H1 (cell line): ENCODE measurements at regions not wholly inside any gene's neighbourhood (a gene's known extent, or its start where the extent isn't known, plus 50 kb on each side); places are given as distances from the start of the nearest gene placed in this dataset.

Source experiments
- CTCF ChIA-PET: fragments of 300-600 bp; sonication (Branson Sonifier 250); formaldehyde crosslinking; loops from one replicate; lab custom pipeline; 2021; ENCODE audit not compliant: partially characterized antibody; lab: Charles Lee
- POLR2A ChIA-PET: fragments of 300-600 bp; sonication (Branson Sonifier 250); formaldehyde crosslinking; loops from one replicate; lab custom pipeline; 2021; ENCODE audit warnings: inconsistent platforms; ENCODE audit not compliant: partially characterized antibody; lab: Charles Lee
- DNase-seq, 2 experiments: peaks; one replicate each; pipeline versions ENCODE4 v3.0.0 to v3.0.0-alpha.2; 2010 to 2022; ENCODE audit warnings: low spot score in 2 of 2, low read depth in 1 of 2, mixed read lengths in 1 of 2
- FAIRE-seq: peaks from 2 replicates; lab custom pipeline; 2011; peaks lifted over from hg19 to GRCh38; lab: Jason Lieb, UNC
- H2AFZ ChIP-seq: 2 replicates; pipeline ENCODE4 v1.8.1; 2012; ENCODE audit warnings: low read length, inconsistent platforms
- H2AK5ac ChIP-seq: 2 replicates; pipeline ENCODE4 v1.6.1; 2013; ENCODE audit warnings: low read depth, low read length
- H2BK120ac ChIP-seq: replicated peaks from 2 replicates; pipeline ENCODE3; 2013; ENCODE audit warnings: low read depth, low read length, inconsistent platforms
- H2BK12ac ChIP-seq: 2 replicates; pipeline ENCODE4 v1.6.1; 2013; ENCODE audit warnings: low read depth, low read length
- H2BK15ac ChIP-seq: 2 replicates; pipeline ENCODE4 v1.6.1; 2013; ENCODE audit warnings: low read length
- H2BK20ac ChIP-seq: 2 replicates; pipeline ENCODE4 v1.6.1; 2013; ENCODE audit warnings: low read length
- H2BK5ac ChIP-seq: 2 replicates; pipeline ENCODE4 v1.6.1; 2013; ENCODE audit warnings: low read depth, low read length
- H3K14ac ChIP-seq: 2 replicates; pipeline ENCODE4 v1.6.1; 2013; ENCODE audit warnings: inconsistent platforms; ENCODE audit not compliant: insufficient read length
- H3K18ac ChIP-seq: 2 replicates; pipeline ENCODE4 v1.6.1; 2013; ENCODE audit warnings: low read length; ENCODE audit errors: extremely low read depth
- H3K23ac ChIP-seq: 2 replicates; pipeline ENCODE4 v1.6.1; 2013; ENCODE audit warnings: inconsistent platforms; ENCODE audit not compliant: insufficient read length
- H3K23me2 ChIP-seq: 2 replicates; pipeline ENCODE4 v1.6.1; 2013; ENCODE audit warnings: low read depth, low read length
- H3K27ac ChIP-seq: 2 replicates; pipeline ENCODE4 v1.6.1; 2011; ENCODE audit warnings: low read depth, low read length, inconsistent platforms
- H3K27me3 ChIP-seq, 4 experiments: replicated peaks in 1 of 4; 1 replicate in 1 of 4; 2 replicates in 3 of 4; pipeline versions ENCODE4 v1.6.1 to v1.8.1; 2011 to 2013; ENCODE audit warnings: low read length in 3 of 4, mild to moderate bottlenecking in 3 of 4, inconsistent platforms in 2 of 4, mixed read lengths in 2 of 4, moderate library complexity in 1 of 4; ENCODE audit not compliant: control insufficient read depth in 3 of 4, insufficient read depth in 3 of 4; ENCODE audit errors: extremely low read depth in 1 of 4
- H3K36me3 ChIP-seq, 4 experiments: 2 replicates each; pipeline versions ENCODE4 v1.6.1 to v1.8.1; 2011 to 2013; ENCODE audit warnings: mild to moderate bottlenecking in 4 of 4, low read length in 3 of 4, moderate library complexity in 2 of 4, control low read depth in 1 of 4, inconsistent platforms in 1 of 4; ENCODE audit not compliant: insufficient read depth in 4 of 4, control insufficient read depth in 2 of 4
- H3K4ac ChIP-seq: replicated peaks from 2 replicates; pipeline ENCODE3; 2013; ENCODE audit warnings: low read length, low read depth, mixed read lengths, inconsistent platforms; ENCODE audit not compliant: insufficient read length
- H3K4me1 ChIP-seq, 4 experiments: replicated peaks in 1 of 4; 1 replicate in 1 of 4; 2 replicates in 3 of 4; pipeline versions ENCODE4 v1.6.1 to v1.8.1; 2011 to 2013; ENCODE audit warnings: low read length in 3 of 4, inconsistent platforms in 2 of 4, mixed read lengths in 1 of 4; ENCODE audit not compliant: insufficient read depth in 4 of 4, control insufficient read depth in 3 of 4
- H3K4me2 ChIP-seq, 2 experiments: 2 replicates each; pipeline versions ENCODE4 v1.6.1 to v1.8.1; 2011 to 2013; ENCODE audit warnings: low read depth in 2 of 2, low read length in 2 of 2, control low read depth in 1 of 2, inconsistent platforms in 1 of 2, mild to moderate bottlenecking in 1 of 2; ENCODE audit not compliant: insufficient read depth in 1 of 2
- H3K4me3 ChIP-seq, 4 experiments: fragments of 200-600, 300-600 bp in 1 of 4; sonication (generic), shearing (Covaris generic), sonication (Bioruptor Twin) in 1 of 4; 2 replicates each; pipeline versions ENCODE4 v1.5.1 to v1.8.1; 2011 to 2016; ENCODE audit warnings: low read length in 4 of 4, low read depth in 3 of 4, control low read depth in 2 of 4, inconsistent platforms in 2 of 4, mild to moderate bottlenecking in 2 of 4, mixed read lengths in 1 of 4, moderate library complexity in 1 of 4; ENCODE audit not compliant: insufficient read depth in 2 of 4; ENCODE audit errors: extremely low read depth in 1 of 4
- H3K56ac ChIP-seq: replicated peaks from 2 replicates; pipeline ENCODE3; 2013; ENCODE audit warnings: low read depth, mild to moderate bottlenecking, mixed read lengths, low read length, inconsistent platforms; ENCODE audit not compliant: insufficient read length
- H3K79me1 ChIP-seq: 2 replicates; pipeline ENCODE4 v1.6.1; 2013; ENCODE audit warnings: low read depth, low read length, control low read depth
- H3K79me2 ChIP-seq, 2 experiments: 2 replicates each; pipeline versions ENCODE4 v1.6.1 to v1.8.1; 2012 to 2013; ENCODE audit warnings: low read length in 2 of 2, mild to moderate bottlenecking in 2 of 2, inconsistent platforms in 1 of 2; ENCODE audit not compliant: insufficient read depth in 2 of 2, control insufficient read depth in 1 of 2
- H3K9ac ChIP-seq, 4 experiments: replicated peaks in 1 of 4; 1 replicate in 1 of 4; 2 replicates in 3 of 4; pipeline versions ENCODE4 v1.6.1 to v1.8.1; 2011 to 2013; ENCODE audit warnings: low read depth in 3 of 4, low read length in 3 of 4, control low read depth in 2 of 4, mild to moderate bottlenecking in 2 of 4, moderate library complexity in 2 of 4, inconsistent platforms in 1 of 4; ENCODE audit errors: extremely low read depth in 1 of 4
- H3K9me3 ChIP-seq, 2 experiments: 2 replicates each; pipeline versions ENCODE4 v1.6.1 to v1.8.1; 2012 to 2013; ENCODE audit warnings: mild to moderate bottlenecking in 2 of 2, moderate library complexity in 2 of 2, control low read depth in 1 of 2, inconsistent platforms in 1 of 2, low read depth in 1 of 2, low read length in 1 of 2, mixed read lengths in 1 of 2; ENCODE audit not compliant: insufficient read depth in 2 of 2
- H4K20me1 ChIP-seq, 2 experiments: replicated peaks in 1 of 2; 2 replicates each; pipeline versions ENCODE3 to v1.8.1; 2011 to 2013; ENCODE audit warnings: inconsistent platforms in 2 of 2, low read length in 2 of 2, mild to moderate bottlenecking in 1 of 2; ENCODE audit not compliant: insufficient read depth in 2 of 2, control insufficient read depth in 1 of 2
- H4K5ac ChIP-seq: 2 replicates; pipeline ENCODE4 v1.6.1; 2013; ENCODE audit warnings: low read length, low read depth, mixed read lengths, inconsistent platforms; ENCODE audit not compliant: insufficient read length
- H4K8ac ChIP-seq: 2 replicates; pipeline ENCODE4 v1.8.0; 2013; ENCODE audit warnings: mild to moderate bottlenecking, moderate library complexity, low read length, inconsistent platforms; ENCODE audit not compliant: insufficient read depth; ENCODE audit errors: extremely low read depth
- H4K91ac ChIP-seq: replicated peaks from 2 replicates; pipeline ENCODE3; 2013; ENCODE audit warnings: low read length, mixed read lengths, inconsistent platforms; ENCODE audit not compliant: insufficient read length
- ASH2L ChIP-seq: fragments of 200-600, 300-600 bp; sonication (generic); IDR thresholded peaks from one replicate; pipeline ENCODE4 v1.7.1; 2017; ENCODE audit warnings: low read length
- BRCA1 ChIP-seq: IDR thresholded peaks from 2 replicates; pipeline ENCODE4 v1.6.1; 2012; ENCODE audit warnings: low read depth, low read length, improper control_type of control experiment
- EP300 ChIP-seq, 2 experiments: IDR thresholded peaks; 1 replicate in 1 of 2; 2 replicates in 1 of 2; pipeline ENCODE4 v1.6.1; 2011 to 2012; ENCODE audit warnings: low read depth in 2 of 2, low read length in 2 of 2, mild to moderate bottlenecking in 2 of 2, borderline replicate concordance in 1 of 2, inconsistent platforms in 1 of 2, moderate library complexity in 1 of 2
- GABPA ChIP-seq: IDR thresholded peaks from 2 replicates; pipeline ENCODE4 v1.6.1; 2011; ENCODE audit warnings: mild to moderate bottlenecking, low read length, moderate library complexity, borderline replicate concordance; ENCODE audit not compliant: insufficient read depth
- POU5F1 ChIP-seq: IDR thresholded peaks from 2 replicates; pipeline ENCODE4 v1.6.1; 2011; ENCODE audit warnings: low read depth, mild to moderate bottlenecking, low read length, moderate library complexity
- SIRT6 ChIP-seq: IDR thresholded peaks from one replicate; pipeline ENCODE4 v1.7.1; 2012; ENCODE audit warnings: low read length, inconsistent platforms
- SIX5 ChIP-seq: IDR thresholded peaks from 2 replicates; pipeline ENCODE4 v1.6.1; 2011; ENCODE audit warnings: mild to moderate bottlenecking, low read depth, low read length
- TCF12 ChIP-seq: IDR thresholded peaks from 2 replicates; pipeline ENCODE4 v1.6.1; 2011; ENCODE audit warnings: low read depth, mild to moderate bottlenecking, low read length
- WGBS, 2 experiments: shearing (Covaris generic) in 1 of 2; methylation state at CpG; one replicate each; pipeline versions ENCODE4 v1.1.6 to v1.1.7; 2013 to 2015; ENCODE audit warnings: low lambda C conversion rate in 2 of 2, mixed read lengths in 2 of 2, inconsistent platforms in 1 of 2, low coverage in 1 of 2, missing lambda C conversion rate in 1 of 2; ENCODE audit not compliant: insufficient replicate concordance in 2 of 2, insufficient coverage in 1 of 2, insufficient read length in 1 of 2; ENCODE audit errors: extremely low coverage in 1 of 2, missing lambda C conversion rate in 1 of 2; 5-methylcytosine and 5-hydroxymethylcytosine counted together

DNA sequence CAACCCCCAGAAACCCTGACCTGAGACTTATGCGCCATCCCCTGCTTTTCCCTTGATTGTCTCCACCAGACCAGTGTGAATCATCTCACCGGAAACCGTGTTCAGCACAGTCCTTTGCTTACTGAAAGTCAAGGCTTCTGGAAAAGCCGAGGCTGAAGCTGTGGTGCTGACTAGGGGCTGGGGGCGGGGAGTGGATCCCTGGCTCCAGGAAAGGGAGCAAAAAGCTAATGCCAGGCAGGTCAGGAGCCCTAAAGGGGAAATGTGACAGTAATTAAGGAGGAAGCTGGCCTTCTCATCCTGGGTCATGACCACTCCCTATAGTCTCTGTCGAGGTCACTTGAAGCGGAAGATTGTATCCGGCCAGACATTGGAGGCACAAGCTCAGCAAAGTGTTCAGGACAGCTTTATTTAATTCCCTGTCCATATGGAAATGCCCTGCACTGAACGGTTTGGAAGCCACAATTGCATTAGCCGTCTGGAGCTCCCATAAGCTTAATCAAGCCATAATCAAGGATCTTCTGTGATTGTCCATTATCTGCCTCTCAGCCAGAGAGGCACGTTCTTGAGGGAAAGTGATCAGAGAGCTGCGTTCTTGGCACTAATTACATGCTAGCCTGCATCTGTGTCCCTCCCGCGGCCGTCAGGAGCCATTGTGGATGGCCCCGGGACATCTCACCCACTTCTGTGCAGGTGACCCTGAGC, 403.6 kb downstream of the RRAGC start:
- H2AK5ac ChIP-seq: no peak overlapping the region
- no peaks in the 10 kb centered on the region for H3K79me2 ChIP-seq
- H2AFZ ChIP-seq: no peak overlapping the region
- WGBS, 2 experiments: 90% methylated on average over 16 of the region's 16 CpGs; no CpG with 5 or more reads in 1 of the 2 experiments
- no peaks in the 10 kb centered on the region for H3K79me1 ChIP-seq
- H4K8ac ChIP-seq: no peak overlapping the region
- H3K27ac ChIP-seq: no peak overlapping the region
- H3K4ac ChIP-seq: no peak overlapping the region
- no peak overlapping the region for H3K23ac ChIP-seq
- no peaks in the 10 kb centered on the region; a peak in 1 of 7 replicates for H3K27me3 ChIP-seq
- no peaks in the 10 kb centered on the region for H3K9me3 ChIP-seq
- DNase-seq (no peak), FAIRE-seq (no peak)
- no peak overlapping the region for H2BK5ac ChIP-seq
- H2BK20ac ChIP-seq: no peak overlapping the region
- H3K18ac ChIP-seq: no peak overlapping the region
- peaks cover 2 to 10% (median 8%) of the 10 kb centered on the region in 4 experiments; a peak in 5 of 7 replicates for H3K4me1 ChIP-seq
- H4K5ac ChIP-seq: no peak overlapping the region
- H3K36me3 ChIP-seq: no peaks in the 10 kb centered on the region
- H3K14ac ChIP-seq: no peak overlapping the region
- no peak overlapping the region for H2BK15ac ChIP-seq
- H3K56ac ChIP-seq: no peak overlapping the region
- CTCF ChIA-PET: interaction anchor here (0.6 to 1.2 kb wide), 5 partner anchors 31 to 208 kb away, joined by 3 read pairs; no protein-coding TSS in a partner anchor
- no peak overlapping the region for H2BK120ac ChIP-seq
- H2BK12ac ChIP-seq: no peak overlapping the region
- H3K4me3 ChIP-seq: no peak overlapping the region
- no peak overlapping the region; a peak in 1 of 7 replicates for H3K9ac ChIP-seq
- no peak for TF ChIP-seq SIX5
- TF ChIP-seq BRCA1: no peak
- TF ChIP-seq ASH2L: no peak
- TF ChIP-seq TCF12: no peak
- TF ChIP-seq SIRT6: no peak
- no peak for TF ChIP-seq EP300 (IDR thresholded peaks at IDR 0.05; ENCODE audit: borderline replicate concordance in 1 of 2, low read depth in 2 of 2, low read length in 2 of 2)
- no peak for TF ChIP-seq GABPA
- TF ChIP-seq POU5F1: no peak
- TF ChIP-seq, all 59 proteins: peak for 0
- no peaks in the 10 kb centered on the region for H4K20me1 ChIP-seq
- no peaks in the 10 kb centered on the region for H3K23me2 ChIP-seq
- no peak overlapping the region for H3K4me2 ChIP-seq
- POLR2A ChIA-PET: interaction anchor here (1.0 to 16.7 kb wide), 6 partner anchors 8 to 22 kb away, joined by 3 to 190 read pairs (median 4); no protein-coding TSS in a partner anchor
- H4K91ac ChIP-seq: no peak overlapping the region
